CD4-positive, alpha-beta memory T cell (primary cell): ENCODE measurements at regions not wholly inside any gene's neighbourhood (a gene's known extent, or its start where the extent isn't known, plus 50 kb on each side); places are given as distances from the start of the nearest gene placed in this dataset.
"Not testable (repeated sequence)": the region's sequence is repeated elsewhere in the genome, so short reads cannot be mapped to it uniquely, and the experiment has no call there.

ENCODE experiments used
- CTCF ChIA-PET: fragments of 350-600 bp; sonication (Branson Sonifier 250); formaldehyde crosslinking; loops from one replicate; lab custom pipeline; 2021; ENCODE audit warnings: inconsistent platforms; ENCODE audit not compliant: partially characterized antibody; lab: Charles Lee
- POLR2A ChIA-PET: fragments of 350-600 bp; sonication (Branson Sonifier 250); formaldehyde crosslinking; loops from one replicate; lab custom pipeline; 2021; ENCODE audit not compliant: partially characterized antibody; lab: Charles Lee
- DNase-seq, 5 donors: peaks; one replicate each; pipeline versions ENCODE4 v3.0.0 to v3.0.0-alpha.2; 2020 to 2022; ENCODE audit warnings: mixed read lengths in 1 of 5
- H3K27ac ChIP-seq: one replicate; pipeline ENCODE4 v1.7.0; 2013; ENCODE audit warnings: low read depth, low read length
- H3K27me3 ChIP-seq: 2 replicates; pipeline ENCODE4 v1.7.0; 2013; ENCODE audit warnings: mild to moderate bottlenecking, low read length, moderate library complexity; ENCODE audit not compliant: insufficient read depth
- H3K36me3 ChIP-seq: 2 replicates; pipeline ENCODE4 v1.7.0; 2013; ENCODE audit warnings: mild to moderate bottlenecking, low read length, moderate library complexity; ENCODE audit not compliant: insufficient read depth
- H3K4me1 ChIP-seq: 2 replicates; pipeline ENCODE4 v1.7.0; 2013; ENCODE audit warnings: mild to moderate bottlenecking, low read length, moderate library complexity; ENCODE audit not compliant: insufficient read depth
- H3K4me3 ChIP-seq, 2 donors: one replicate each; pipeline ENCODE4 v1.7.0; 2013; ENCODE audit warnings: low read length in 2 of 2, mild to moderate bottlenecking in 1 of 2
- H3K9me3 ChIP-seq, 2 donors: one replicate each; pipeline ENCODE4 v1.7.0; 2013; ENCODE audit warnings: low read length in 2 of 2, control low read depth in 1 of 2; ENCODE audit not compliant: control insufficient read depth in 1 of 2
- H3K27ac Mint-ChIP-seq, 7 donors: one replicate each; pipeline ENCODE4 v1.8.0; 2020 to 2021; ENCODE audit warnings: mixed read lengths in 7 of 7, mild to moderate bottlenecking in 6 of 7, inconsistent platforms in 3 of 7, moderate library complexity in 3 of 7
- H3K27me3 Mint-ChIP-seq, 2 donors: one replicate each; pipeline ENCODE4 v1.8.0; 2020 to 2021; ENCODE audit warnings: mixed read lengths in 2 of 2
- H3K36me3 Mint-ChIP-seq, 2 donors: one replicate each; pipeline ENCODE4 v1.8.0; 2020 to 2021; ENCODE audit warnings: mixed read lengths in 2 of 2, inconsistent platforms in 1 of 2, mild to moderate bottlenecking in 1 of 2
- H3K4me1 Mint-ChIP-seq, 4 donors: one replicate each; pipeline ENCODE4 v1.8.0; 2020 to 2021; ENCODE audit warnings: mixed read lengths in 4 of 4, mild to moderate bottlenecking in 1 of 4
- H3K4me3 Mint-ChIP-seq, 8 donors: one replicate each; pipeline ENCODE4 v1.8.0; 2020 to 2021; ENCODE audit warnings: mixed read lengths in 8 of 8, mild to moderate bottlenecking in 7 of 8, moderate library complexity in 6 of 8, inconsistent platforms in 3 of 8
- H3K9me3 Mint-ChIP-seq, 8 donors: one replicate each; pipeline ENCODE4 v1.8.0; 2020 to 2021; ENCODE audit warnings: mixed read lengths in 8 of 8, mild to moderate bottlenecking in 5 of 8, inconsistent platforms in 3 of 8, moderate library complexity in 1 of 8
- intact Hi-C: fragments of 100-400 bp; cut with micrococcal nuclease; formaldehyde crosslinking; loops from one replicate; pipeline ENCODE4 v1.15.1; 2023

DNA sequence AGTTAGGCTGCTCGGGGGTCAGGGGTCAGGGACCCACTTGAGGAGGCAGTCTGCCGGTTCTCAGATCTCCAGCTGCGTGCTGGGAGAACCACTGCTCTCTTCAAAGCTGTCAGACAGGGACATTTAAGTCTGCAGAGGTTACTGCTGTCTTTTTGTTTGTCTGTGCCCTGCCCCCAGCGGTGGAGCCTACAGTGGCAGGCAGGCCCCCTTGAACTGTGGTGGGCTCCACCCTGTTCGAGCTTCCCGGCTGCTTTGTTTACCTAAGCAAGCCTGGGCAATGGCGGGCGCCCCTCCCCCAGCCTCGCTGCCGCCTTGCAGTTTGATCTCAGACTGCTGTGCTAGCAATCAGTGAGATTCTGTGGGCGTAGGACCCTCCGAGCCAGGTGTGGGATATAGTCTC, 246.3 kb downstream of the IL15 start:
- H3K4me3 ChIP-seq, CTCF ChIA-PET, H3K4me1 Mint-ChIP-seq, POLR2A ChIA-PET, DNase-seq, intact Hi-C loops, H3K27me3 Mint-ChIP-seq, H3K27me3 ChIP-seq, H3K4me1 ChIP-seq, H3K9me3 ChIP-seq, H3K9me3 Mint-ChIP-seq, H3K4me3 Mint-ChIP-seq, H3K36me3 Mint-ChIP-seq, H3K27ac ChIP-seq, H3K36me3 ChIP-seq, H3K27ac Mint-ChIP-seq: not testable (repeated sequence)

DNA sequence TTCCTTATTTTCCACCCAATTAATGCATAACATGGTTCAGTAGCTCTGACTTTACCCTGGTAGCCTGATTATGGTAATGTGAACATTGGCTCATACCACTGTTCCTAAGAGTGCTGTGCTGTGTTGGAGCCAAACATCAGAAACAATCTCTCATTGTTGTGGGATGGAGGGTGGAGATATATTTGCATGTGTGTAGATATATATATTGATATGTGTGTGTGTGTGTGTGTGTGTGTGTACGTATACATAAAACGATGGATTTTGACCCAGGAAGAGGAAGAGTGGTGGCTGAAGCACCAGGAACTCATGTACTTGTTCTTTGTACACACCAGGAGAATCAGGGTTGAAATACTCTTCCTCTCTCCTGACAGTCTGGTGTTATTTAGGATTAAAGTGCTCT, 247.7 kb downstream of the IL15 start:
- Mint-ChIP-seq H3K27me3 (peaks cover 0 to 4% of the 10 kb centered on the region in 2 donors), H3K9me3 (peaks cover 0 to 3% (median 0%) of the 10 kb centered on the region in 8 donors), H3K36me3 (no peaks in the 10 kb centered on the region), H3K4me3 (no peak overlapping the region), H3K4me1 (no peaks in the 10 kb centered on the region), H3K27ac (no peak overlapping the region)
- intact Hi-C loops: no loop called here
- POLR2A ChIA-PET: no interaction called here
- no peaks in the 10 kb centered on the region for H3K4me1 ChIP-seq
- no peaks in the 10 kb centered on the region for H3K27me3 ChIP-seq
- no peak overlapping the region for H3K27ac ChIP-seq
- no peak for DNase-seq
- no peak overlapping the region for H3K4me3 ChIP-seq
- CTCF ChIA-PET: no interaction called here
- H3K9me3 ChIP-seq: no peaks in the 10 kb centered on the region
- no peaks in the 10 kb centered on the region for H3K36me3 ChIP-seq

- no peak overlapping the region for H3K27ac ChIP-seq
- no peaks in the 10 kb centered on the region for H3K4me1 ChIP-seq
- DNase-seq: no peak
- Mint-ChIP-seq H3K4me1 (no peaks in the 10 kb centered on the region), H3K27ac (no peak overlapping the region), H3K36me3 (no peaks in the 10 kb centered on the region), H3K9me3 (peaks cover 0 to 3% (median 0%) of the 10 kb centered on the region in 8 donors), H3K27me3 (peaks cover 0 to 4% of the 10 kb centered on the region in 2 donors), H3K4me3 (no peak overlapping the region)
- H3K36me3 ChIP-seq: no peaks in the 10 kb centered on the region
- H3K4me3 ChIP-seq: no peak overlapping the region
- ChIA-PET CTCF (no interaction called here), POLR2A (no interaction called here)
- H3K27me3 ChIP-seq: no peaks in the 10 kb centered on the region
- H3K9me3 ChIP-seq: no peaks in the 10 kb centered on the region
- intact Hi-C loops: no loop called here
Measured at GRCh38 chr4:141885112-141885511, 248.7 kb downstream of the IL15 start.

GRCh38 chr4:141890279-141890678, 253.9 kb downstream of the IL15 start:
- Histone ChIP-seq H3K9me3 (no peaks in the 10 kb centered on the region), H3K4me1 (no peaks in the 10 kb centered on the region), H3K27me3 (no peaks in the 10 kb centered on the region), H3K27ac (no peak overlapping the region), H3K4me3 (no peak overlapping the region), H3K36me3 (no peaks in the 10 kb centered on the region)
- peaks cover 0 to 3% (median 0%) of the 10 kb centered on the region in 8 donors for H3K9me3 Mint-ChIP-seq
- no peak overlapping the region for H3K4me3 Mint-ChIP-seq
- intact Hi-C loops: no loop called here
- H3K4me1 Mint-ChIP-seq: no peaks in the 10 kb centered on the region
- DNase-seq: no peak
- H3K27me3 Mint-ChIP-seq: no peaks in the 10 kb centered on the region
- POLR2A ChIA-PET: no interaction called here
- CTCF ChIA-PET: no interaction called here
- H3K36me3 Mint-ChIP-seq: no peaks in the 10 kb centered on the region
- H3K27ac Mint-ChIP-seq: no peak overlapping the region

- Histone ChIP-seq H3K27me3 (no peaks in the 10 kb centered on the region), H3K4me1 (no peaks in the 10 kb centered on the region), H3K9me3 (no peaks in the 10 kb centered on the region), H3K27ac (no peak overlapping the region), H3K4me3 (no peak overlapping the region), H3K36me3 (no peaks in the 10 kb centered on the region)
- Mint-ChIP-seq H3K4me1 (no peaks in the 10 kb centered on the region), H3K4me3 (no peak overlapping the region), H3K27me3 (peaks cover 0 to 5% of the 10 kb centered on the region in 2 donors), H3K9me3 (no peaks in the 10 kb centered on the region), H3K27ac (no peak overlapping the region), H3K36me3 (no peaks in the 10 kb centered on the region)
- ChIA-PET CTCF (no interaction called here), POLR2A (no interaction called here)
- DNase-seq: no peak
- intact Hi-C loops: no loop called here
Measured at GRCh38 chr4:141891260-141892120, 255.1 kb downstream of the IL15 start.

- Mint-ChIP-seq H3K27ac (no peak overlapping the region), H3K4me1 (peaks cover 0 to 4% (median 0%) of the 10 kb centered on the region in 4 donors), H3K27me3 (peaks cover 0 to 5% of the 10 kb centered on the region in 2 donors), H3K9me3 (no peaks in the 10 kb centered on the region), H3K4me3 (no peak overlapping the region), H3K36me3 (no peaks in the 10 kb centered on the region)
- DNase-seq: no peak
- no peaks in the 10 kb centered on the region for H3K27me3 ChIP-seq
- no peaks in the 10 kb centered on the region for H3K4me1 ChIP-seq
- ChIA-PET POLR2A (no interaction called here), CTCF (no interaction called here)
- no peaks in the 10 kb centered on the region for H3K36me3 ChIP-seq
- H3K27ac ChIP-seq: no peak overlapping the region
- H3K9me3 ChIP-seq: no peaks in the 10 kb centered on the region
- intact Hi-C loops: no loop called here
- no peak overlapping the region for H3K4me3 ChIP-seq
Measured at GRCh38 chr4:141896687-141897086, 260.3 kb downstream of the IL15 start.

DNA sequence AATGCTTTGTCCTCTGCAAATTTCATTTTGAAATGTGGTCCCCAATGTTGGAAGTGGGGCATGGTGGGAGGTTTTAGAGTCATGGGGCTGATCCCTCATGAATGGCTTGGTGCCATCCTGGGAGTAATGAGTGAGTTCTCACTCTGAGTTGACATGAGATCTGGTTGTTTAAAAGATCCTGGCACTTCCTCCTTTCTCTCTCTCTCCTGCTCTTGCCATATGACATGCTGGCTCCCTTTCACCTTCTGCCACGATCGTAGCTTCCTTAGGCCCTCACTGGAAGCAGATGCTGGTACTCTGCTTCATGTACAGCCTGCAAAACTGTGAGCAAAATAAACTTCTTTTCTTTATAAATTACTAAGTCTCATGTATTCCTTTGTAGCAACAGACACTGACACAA, 262.0 kb downstream of the IL15 start:
- H3K9me3 ChIP-seq: no peaks in the 10 kb centered on the region
- no peak overlapping the region for H3K4me3 Mint-ChIP-seq
- H3K27ac ChIP-seq: no peak overlapping the region
- no peak for DNase-seq
- peaks cover 0 to 2% (median 0%) of the 10 kb centered on the region in 8 donors for H3K9me3 Mint-ChIP-seq
- no peaks in the 10 kb centered on the region for H3K27me3 ChIP-seq
- no peaks in the 10 kb centered on the region for H3K4me1 ChIP-seq
- peaks cover 0 to 5% of the 10 kb centered on the region in 2 donors for H3K27me3 Mint-ChIP-seq
- intact Hi-C loops: no loop called here
- H3K36me3 ChIP-seq: no peaks in the 10 kb centered on the region
- POLR2A ChIA-PET: no interaction called here
- H3K36me3 Mint-ChIP-seq: no peaks in the 10 kb centered on the region
- H3K27ac Mint-ChIP-seq: no peak overlapping the region
- no peak overlapping the region for H3K4me3 ChIP-seq
- CTCF ChIA-PET: no interaction called here
- peaks cover 0 to 4% (median 0%) of the 10 kb centered on the region in 4 donors for H3K4me1 Mint-ChIP-seq
